Nephron progenitor cell (in vitro differentiated cells): ENCODE measurements at regions not wholly inside any gene's neighbourhood (a gene's known extent, or its start where the extent isn't known, plus 50 kb on each side); places are given as distances from the start of the nearest gene placed in this dataset.

Source experiments
- DNase-seq: peaks from one replicate; pipeline ENCODE4 v3.0.0; 2021
- H3K27ac Mint-ChIP-seq: 2 replicates; pipeline ENCODE4 v1.8.0; 2021; ENCODE audit warnings: mild to moderate bottlenecking, moderate library complexity, mixed read lengths
- H3K27me3 Mint-ChIP-seq: 2 replicates; pipeline ENCODE4 v1.8.0; 2021; ENCODE audit warnings: mild to moderate bottlenecking, low read depth, mixed read lengths; ENCODE audit not compliant: poor library complexity
- H3K36me3 Mint-ChIP-seq: 2 replicates; pipeline ENCODE4 v1.8.0; 2021; ENCODE audit warnings: low read depth, mixed read lengths
- H3K4me1 Mint-ChIP-seq: 2 replicates; pipeline ENCODE4 v1.8.0; 2021; ENCODE audit warnings: mixed read lengths
- H3K4me3 Mint-ChIP-seq: 2 replicates; pipeline ENCODE4 v1.8.0; 2021; ENCODE audit warnings: mild to moderate bottlenecking, moderate library complexity, mixed read lengths
- H3K9me3 Mint-ChIP-seq: 2 replicates; pipeline ENCODE4 v1.8.0; 2021; ENCODE audit warnings: mild to moderate bottlenecking, moderate library complexity, mixed read lengths
- TF ChIP-seq, protein P1 (sequence below): fragments of 200-600 bp; sonication (generic); IDR thresholded peaks from 2 replicates; pipeline ENCODE4 v1.5.0; 2021; ENCODE audit warnings: antibody characterized with exemption

- no peaks in the 10 kb centered on the region for H3K36me3 Mint-ChIP-seq
- H3K9me3 Mint-ChIP-seq: peaks cover 22% of the 10 kb centered on the region
- no peak for DNase-seq
- peaks cover 17% of the 10 kb centered on the region for H3K27me3 Mint-ChIP-seq
- TF ChIP-seq, protein P1, sequence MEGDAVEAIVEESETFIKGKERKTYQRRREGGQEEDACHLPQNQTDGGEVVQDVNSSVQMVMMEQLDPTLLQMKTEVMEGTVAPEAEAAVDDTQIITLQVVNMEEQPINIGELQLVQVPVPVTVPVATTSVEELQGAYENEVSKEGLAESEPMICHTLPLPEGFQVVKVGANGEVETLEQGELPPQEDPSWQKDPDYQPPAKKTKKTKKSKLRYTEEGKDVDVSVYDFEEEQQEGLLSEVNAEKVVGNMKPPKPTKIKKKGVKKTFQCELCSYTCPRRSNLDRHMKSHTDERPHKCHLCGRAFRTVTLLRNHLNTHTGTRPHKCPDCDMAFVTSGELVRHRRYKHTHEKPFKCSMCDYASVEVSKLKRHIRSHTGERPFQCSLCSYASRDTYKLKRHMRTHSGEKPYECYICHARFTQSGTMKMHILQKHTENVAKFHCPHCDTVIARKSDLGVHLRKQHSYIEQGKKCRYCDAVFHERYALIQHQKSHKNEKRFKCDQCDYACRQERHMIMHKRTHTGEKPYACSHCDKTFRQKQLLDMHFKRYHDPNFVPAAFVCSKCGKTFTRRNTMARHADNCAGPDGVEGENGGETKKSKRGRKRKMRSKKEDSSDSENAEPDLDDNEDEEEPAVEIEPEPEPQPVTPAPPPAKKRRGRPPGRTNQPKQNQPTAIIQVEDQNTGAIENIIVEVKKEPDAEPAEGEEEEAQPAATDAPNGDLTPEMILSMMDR: no peak
- H3K4me3 Mint-ChIP-seq: no peak overlapping the region
- H3K27ac Mint-ChIP-seq: no peak overlapping the region
- H3K4me1 Mint-ChIP-seq: peaks cover 11% of the 10 kb centered on the region
Measured at GRCh38 chr11:69384251-69385143, 90.5 kb downstream of the MYEOV start.

DNA sequence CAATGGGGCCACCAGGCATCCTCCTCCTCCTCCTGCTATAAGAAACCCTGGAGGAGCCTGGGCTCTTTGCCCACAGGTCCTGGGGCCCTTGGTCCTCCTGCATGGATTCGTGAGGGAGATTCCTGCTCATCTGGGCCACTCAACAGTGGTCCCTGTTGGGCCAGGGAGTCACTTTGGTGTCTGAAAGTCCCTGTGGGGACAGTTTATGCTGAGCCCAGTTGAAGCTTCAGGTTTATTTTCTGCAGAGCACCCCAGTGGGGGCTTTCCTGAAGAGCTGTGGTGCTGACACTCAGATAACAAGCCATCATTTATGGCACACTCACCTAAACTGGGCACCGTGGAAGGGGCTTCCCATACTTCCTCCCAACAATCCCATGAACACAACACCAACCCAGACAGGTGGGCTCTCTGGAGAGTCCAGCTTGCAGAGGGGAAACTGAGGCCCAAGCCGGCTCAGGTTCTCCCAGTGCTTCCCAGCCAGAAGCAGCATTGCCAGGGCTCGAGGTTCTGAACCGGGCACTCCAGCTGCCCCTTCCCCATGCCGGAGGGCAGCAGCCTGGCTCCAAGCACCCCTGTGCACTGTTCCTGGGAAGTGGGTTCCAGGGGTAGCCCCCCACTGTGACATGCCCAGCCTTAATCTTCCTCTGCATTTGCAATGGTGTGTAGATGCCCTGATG is 91.3 kb downstream of the MYEOV start:
- Mint-ChIP-seq H3K4me1 (peaks cover 11% of the 10 kb centered on the region), H3K27me3 (peaks cover 18% of the 10 kb centered on the region), H3K9me3 (peaks cover 29% of the 10 kb centered on the region), H3K4me3 (no peak overlapping the region), H3K27ac (no peak overlapping the region), H3K36me3 (no peaks in the 10 kb centered on the region)
- TF ChIP-seq, protein P1: no peak
- DNase-seq: no peak

GRCh38 chr11:69385832-69386427 is 92.0 kb downstream of the MYEOV start:
- DNase-seq: no peak
- H3K36me3 Mint-ChIP-seq: no peaks in the 10 kb centered on the region
- no peak overlapping the region for H3K4me3 Mint-ChIP-seq
- TF ChIP-seq, protein P1: no peak
- H3K9me3 Mint-ChIP-seq: peaks cover 29% of the 10 kb centered on the region
- no peak overlapping the region for H3K27ac Mint-ChIP-seq
- peaks cover 16% of the 10 kb centered on the region for H3K4me1 Mint-ChIP-seq
- peaks cover 18% of the 10 kb centered on the region for H3K27me3 Mint-ChIP-seq

DNA sequence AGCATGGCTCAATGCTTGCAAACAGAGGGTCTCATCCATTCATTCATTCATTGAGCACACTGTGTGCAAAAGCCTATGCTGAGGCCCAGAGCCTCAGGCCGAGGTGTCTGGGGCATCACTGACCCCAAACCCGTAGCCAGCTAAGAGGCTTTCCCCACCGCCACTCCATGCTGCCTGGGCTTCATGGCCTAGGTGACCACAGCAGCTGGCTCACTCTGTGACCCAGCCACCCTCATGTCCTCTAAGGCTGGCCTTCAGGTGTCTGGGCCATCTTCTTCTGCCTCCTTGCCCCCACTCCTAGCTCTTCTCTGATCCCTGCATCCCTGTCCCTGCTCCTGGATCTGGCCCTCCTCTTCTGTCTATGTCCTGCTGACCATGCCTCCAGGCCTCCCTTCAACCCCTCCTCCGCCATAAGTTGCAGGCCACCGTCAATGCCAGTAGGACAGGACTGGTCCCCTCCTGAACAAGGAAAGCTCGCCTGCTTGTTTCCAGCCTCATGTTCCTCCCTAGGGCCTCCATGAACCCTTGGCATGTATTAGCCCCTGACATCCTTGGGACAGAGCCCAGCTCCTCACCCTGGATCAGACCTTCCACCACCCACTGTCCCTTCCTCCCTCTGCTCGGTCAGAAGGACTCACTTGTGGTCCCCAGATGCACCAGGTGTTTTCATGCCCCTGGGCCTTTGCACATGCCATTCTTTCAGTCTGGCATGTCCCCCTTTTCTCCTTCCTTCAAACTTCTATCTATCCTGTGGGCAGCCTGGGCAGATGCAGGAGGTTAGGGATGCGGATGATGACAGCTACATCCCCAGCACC is 92.8 kb downstream of the MYEOV start:
- H3K4me1 Mint-ChIP-seq: peaks cover 14% of the 10 kb centered on the region
- H3K4me3 Mint-ChIP-seq: no peak overlapping the region
- H3K27me3 Mint-ChIP-seq: peaks cover 14% of the 10 kb centered on the region
- no peaks in the 10 kb centered on the region for H3K36me3 Mint-ChIP-seq
- no peak for DNase-seq
- no peak overlapping the region for H3K27ac Mint-ChIP-seq
- peaks cover 29% of the 10 kb centered on the region for H3K9me3 Mint-ChIP-seq
- TF ChIP-seq, protein P1: no peak

DNA sequence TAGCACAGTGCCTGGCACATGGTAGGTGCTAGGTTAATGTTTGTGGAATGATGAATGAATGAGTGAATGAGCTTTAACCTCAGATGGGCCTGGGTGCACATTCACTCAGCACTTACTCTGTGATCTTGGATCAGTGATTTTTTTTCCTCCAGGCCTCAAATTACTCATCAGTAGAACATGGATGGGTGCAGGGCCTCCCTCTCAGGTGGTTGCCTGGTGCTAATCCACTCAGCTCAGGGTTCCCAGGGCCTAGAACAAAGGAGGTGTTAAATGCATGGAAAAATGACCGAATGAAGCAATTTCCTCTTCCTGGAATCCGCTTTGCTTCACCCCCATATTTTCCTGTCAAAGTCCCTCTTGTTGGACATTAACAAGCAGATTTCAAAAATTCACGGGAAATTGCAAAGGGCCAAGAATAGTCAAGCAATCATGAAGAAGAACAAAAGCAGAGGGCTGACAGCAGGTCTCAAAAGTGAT is 93.5 kb downstream of the MYEOV start:
- H3K36me3 Mint-ChIP-seq: no peaks in the 10 kb centered on the region
- TF ChIP-seq, protein P1: no peak
- peaks cover 10% of the 10 kb centered on the region for H3K27me3 Mint-ChIP-seq
- H3K4me3 Mint-ChIP-seq: no peak overlapping the region
- peaks cover 29% of the 10 kb centered on the region for H3K9me3 Mint-ChIP-seq
- peaks cover 8% of the 10 kb centered on the region for H3K4me1 Mint-ChIP-seq
- H3K27ac Mint-ChIP-seq: no peak overlapping the region
- DNase-seq: no peak
